KMS-11 (cell line): ENCODE measurements at regions not wholly inside any gene's neighbourhood (a gene's known extent, or its start where the extent isn't known, plus 50 kb on each side); places are given as distances from the start of the nearest gene placed in this dataset.

Experiments
- H2AFZ ChIP-seq: fragments of 200-600 bp; sonication (generic); 2 replicates; pipeline ENCODE4 v1.6.1; 2016; ENCODE audit warnings: antibody characterized with exemption, mixed run types, low read depth
- H3K27ac ChIP-seq: fragments of 200-600 bp; sonication (generic); 2 replicates; pipeline ENCODE4 v1.6.1; 2016; ENCODE audit warnings: mild to moderate bottlenecking, mixed run types
- H3K27me3 ChIP-seq: fragments of 200-600 bp; sonication (generic); 2 replicates; pipeline ENCODE4 v1.6.1; 2017; ENCODE audit warnings: mild to moderate bottlenecking, low read depth, mixed run types, moderate library complexity; ENCODE audit not compliant: insufficient read depth
- H3K36me3 ChIP-seq: fragments of 200-600 bp; sonication (generic); 2 replicates; pipeline ENCODE4 v1.6.1; 2017; ENCODE audit warnings: mild to moderate bottlenecking, mixed run types; ENCODE audit not compliant: insufficient read depth
- H3K4me1 ChIP-seq: fragments of 200-600 bp; sonication (generic); 2 replicates; pipeline ENCODE4 v1.6.1; 2016; ENCODE audit warnings: mild to moderate bottlenecking, low read depth, mixed run types; ENCODE audit not compliant: poor library complexity, severe bottlenecking
- H3K4me2 ChIP-seq: fragments of 200-600 bp; sonication (generic); 2 replicates; pipeline ENCODE4 v1.7.0; 2016; ENCODE audit warnings: mild to moderate bottlenecking, mixed run types
- H3K4me3 ChIP-seq: fragments of 200-600 bp; sonication (generic); IDR thresholded peaks from 2 replicates; pipeline ENCODE4 v1.6.1; 2017; ENCODE audit warnings: low read depth, low read length, mixed read lengths; ENCODE audit not compliant: insufficient read depth
- H3K79me2 ChIP-seq: fragments of 200-600 bp; sonication (generic); 2 replicates; pipeline ENCODE4 v1.6.1; 2016; ENCODE audit warnings: low read depth, mixed run types; ENCODE audit not compliant: insufficient read depth
- H3K9ac ChIP-seq: fragments of 200-600 bp; sonication (generic); 2 replicates; pipeline ENCODE4 v1.6.1; 2016; ENCODE audit warnings: mild to moderate bottlenecking, mixed run types
- H4K20me1 ChIP-seq: fragments of 200-600 bp; sonication (generic); 2 replicates; pipeline ENCODE4 v1.6.1; 2016; ENCODE audit warnings: mild to moderate bottlenecking, mixed run types; ENCODE audit not compliant: insufficient read depth
- TF ChIP-seq, protein P1 (sequence below): fragments of 200-600 bp; sonication (generic); conservative IDR thresholded peaks from 2 replicates; pipeline ENCODE4 v1.6.1; 2017; ENCODE audit warnings: low read depth, mild to moderate bottlenecking, antibody characterized with exemption, low read length, moderate library complexity, mixed read lengths

DNA sequence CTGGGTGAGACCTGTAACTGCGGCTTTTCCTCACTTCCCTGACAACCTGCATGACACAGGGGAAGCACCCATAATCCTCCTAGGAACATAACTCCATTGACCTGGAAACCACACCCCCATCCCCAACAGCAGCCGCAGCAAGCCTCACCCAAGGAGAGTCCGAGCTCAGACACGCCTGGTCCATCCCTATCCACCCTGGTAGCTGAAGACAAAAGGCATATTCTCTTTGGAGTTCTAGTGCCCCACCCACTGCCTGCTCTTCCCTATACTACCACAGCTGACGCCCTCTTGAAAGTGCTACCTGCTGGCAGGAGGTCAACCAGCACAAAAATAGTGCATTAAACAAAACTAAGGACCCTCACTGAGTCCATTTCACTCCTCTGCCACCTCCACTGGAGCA is 1080.9 kb upstream of the IGFBP7 start:
- Histone ChIP-seq H3K4me3 (no peak overlapping the region), H3K27me3 (no peaks in the 10 kb centered on the region), H2AFZ (no peak overlapping the region), H3K27ac (no peak overlapping the region), H3K4me1 (no peaks in the 10 kb centered on the region), H3K36me3 (no peaks in the 10 kb centered on the region), H3K79me2 (no peaks in the 10 kb centered on the region), H3K9ac (no peak overlapping the region), H3K4me2 (no peak overlapping the region), H4K20me1 (no peaks in the 10 kb centered on the region)
- TF ChIP-seq, protein P1, sequence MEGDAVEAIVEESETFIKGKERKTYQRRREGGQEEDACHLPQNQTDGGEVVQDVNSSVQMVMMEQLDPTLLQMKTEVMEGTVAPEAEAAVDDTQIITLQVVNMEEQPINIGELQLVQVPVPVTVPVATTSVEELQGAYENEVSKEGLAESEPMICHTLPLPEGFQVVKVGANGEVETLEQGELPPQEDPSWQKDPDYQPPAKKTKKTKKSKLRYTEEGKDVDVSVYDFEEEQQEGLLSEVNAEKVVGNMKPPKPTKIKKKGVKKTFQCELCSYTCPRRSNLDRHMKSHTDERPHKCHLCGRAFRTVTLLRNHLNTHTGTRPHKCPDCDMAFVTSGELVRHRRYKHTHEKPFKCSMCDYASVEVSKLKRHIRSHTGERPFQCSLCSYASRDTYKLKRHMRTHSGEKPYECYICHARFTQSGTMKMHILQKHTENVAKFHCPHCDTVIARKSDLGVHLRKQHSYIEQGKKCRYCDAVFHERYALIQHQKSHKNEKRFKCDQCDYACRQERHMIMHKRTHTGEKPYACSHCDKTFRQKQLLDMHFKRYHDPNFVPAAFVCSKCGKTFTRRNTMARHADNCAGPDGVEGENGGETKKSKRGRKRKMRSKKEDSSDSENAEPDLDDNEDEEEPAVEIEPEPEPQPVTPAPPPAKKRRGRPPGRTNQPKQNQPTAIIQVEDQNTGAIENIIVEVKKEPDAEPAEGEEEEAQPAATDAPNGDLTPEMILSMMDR: no peak

DNA sequence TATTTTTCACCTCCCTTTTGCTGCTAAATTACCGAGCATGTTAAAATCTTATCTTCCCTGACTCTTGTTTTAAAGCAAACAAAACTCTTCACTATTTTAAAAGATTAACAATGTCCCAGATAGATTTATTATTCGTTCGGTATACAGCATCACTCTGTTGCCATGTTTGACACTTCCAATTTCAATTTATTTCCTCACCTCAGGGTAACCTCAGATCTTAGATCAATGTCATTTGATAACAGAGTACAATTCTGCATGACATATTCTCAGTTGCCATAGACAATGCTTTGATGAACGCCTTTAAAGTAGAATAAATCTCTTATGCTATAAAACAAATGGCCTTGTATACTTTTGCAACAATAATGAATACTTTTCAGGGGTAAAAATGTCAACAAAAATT is 1078.1 kb upstream of the IGFBP7 start:
- TF ChIP-seq, protein P1: no peak
- Histone ChIP-seq H3K4me1 (no peaks in the 10 kb centered on the region), H2AFZ (no peak overlapping the region), H3K4me2 (no peak overlapping the region), H3K27me3 (no peaks in the 10 kb centered on the region), H3K9ac (no peak overlapping the region), H3K27ac (no peak overlapping the region), H3K4me3 (no peak overlapping the region), H4K20me1 (no peaks in the 10 kb centered on the region), H3K36me3 (no peaks in the 10 kb centered on the region), H3K79me2 (no peaks in the 10 kb centered on the region)

DNA sequence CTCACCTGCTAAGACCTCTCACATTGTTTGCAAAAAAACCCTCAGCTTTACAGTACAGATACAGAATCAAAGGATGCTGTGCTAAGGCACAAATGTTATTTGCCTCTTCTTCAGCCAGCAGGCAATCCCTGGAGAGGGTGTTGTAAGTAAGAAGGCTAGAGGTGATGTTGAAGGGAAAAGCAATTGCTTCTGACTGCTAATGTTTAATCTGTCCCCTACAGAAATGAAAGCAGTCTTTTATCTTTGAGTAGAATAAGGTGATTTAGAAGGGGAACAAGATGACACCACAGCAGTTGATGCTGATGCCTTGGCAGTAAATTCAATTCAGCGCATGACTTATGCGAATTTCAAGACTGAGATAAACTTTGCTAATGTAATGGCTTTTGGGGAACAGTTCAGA is 1064.8 kb upstream of the IGFBP7 start:
- Histone ChIP-seq H3K79me2 (no peaks in the 10 kb centered on the region), H4K20me1 (no peaks in the 10 kb centered on the region), H3K4me2 (no peak overlapping the region), H3K36me3 (no peaks in the 10 kb centered on the region), H3K27ac (no peak overlapping the region), H2AFZ (no peak overlapping the region), H3K4me3 (no peak overlapping the region), H3K4me1 (no peaks in the 10 kb centered on the region), H3K27me3 (no peaks in the 10 kb centered on the region), H3K9ac (no peak overlapping the region)
- TF ChIP-seq, protein P1: no peak

DNA sequence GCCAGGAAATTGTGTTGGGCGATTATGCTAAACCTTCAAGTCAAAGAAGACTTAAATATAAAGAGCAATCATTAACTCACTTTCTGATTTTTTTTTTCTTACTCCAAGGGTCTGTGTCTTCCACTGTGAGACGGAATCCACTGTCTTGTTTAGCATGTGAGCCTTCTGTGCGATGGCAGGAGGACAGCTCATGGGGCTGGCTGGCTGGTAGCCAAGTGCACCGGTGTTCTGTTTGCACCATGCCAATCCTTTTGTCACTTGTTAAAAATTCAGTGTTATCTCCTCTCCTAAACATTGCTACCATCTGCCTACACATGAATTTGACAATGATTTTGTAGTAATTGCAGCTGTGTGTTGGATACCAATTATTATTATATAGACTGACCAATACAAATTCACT is 1056.3 kb upstream of the IGFBP7 start:
- H3K27ac ChIP-seq: no peak overlapping the region
- no peak overlapping the region for H3K4me3 ChIP-seq
- no peaks in the 10 kb centered on the region for H3K4me1 ChIP-seq
- no peaks in the 10 kb centered on the region for H4K20me1 ChIP-seq
- TF ChIP-seq, protein P1: no peak
- H3K27me3 ChIP-seq: no peaks in the 10 kb centered on the region
- H3K79me2 ChIP-seq: no peaks in the 10 kb centered on the region
- no peak overlapping the region for H2AFZ ChIP-seq
- no peaks in the 10 kb centered on the region for H3K36me3 ChIP-seq
- no peak overlapping the region for H3K9ac ChIP-seq
- no peak overlapping the region for H3K4me2 ChIP-seq

DNA sequence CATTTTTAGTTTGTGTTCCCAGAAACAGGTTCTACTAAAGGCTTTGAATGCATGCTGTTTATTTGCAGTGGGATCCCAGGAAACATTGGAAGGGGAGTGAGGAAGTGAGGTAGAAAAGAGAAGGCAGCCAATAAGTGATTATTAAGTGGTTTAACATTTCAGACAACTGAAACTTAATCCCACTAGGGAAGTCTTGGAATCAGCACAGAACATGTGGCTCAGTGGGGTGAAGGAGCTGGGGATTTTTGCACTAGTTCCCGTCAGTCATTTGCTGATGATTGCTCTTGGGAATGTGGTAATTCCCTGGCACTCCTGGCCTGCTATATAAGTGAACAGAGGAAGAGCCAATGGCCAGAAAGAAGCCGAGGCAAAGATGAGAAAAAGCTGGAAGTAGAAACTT is 1053.0 kb upstream of the IGFBP7 start:
- Histone ChIP-seq H3K4me2 (no peak overlapping the region), H3K36me3 (no peaks in the 10 kb centered on the region), H4K20me1 (no peaks in the 10 kb centered on the region), H3K79me2 (no peaks in the 10 kb centered on the region), H3K27me3 (no peaks in the 10 kb centered on the region), H3K9ac (no peak overlapping the region), H3K4me3 (no peak overlapping the region), H3K4me1 (no peaks in the 10 kb centered on the region), H2AFZ (no peak overlapping the region), H3K27ac (no peak overlapping the region)
- TF ChIP-seq, protein P1: no peak
